ENCODE measurements at regions not wholly inside any gene's neighbourhood (a gene's known extent, or its start where the extent isn't known, plus 50 kb on each side); places are given as distances from the start of the nearest gene placed in this dataset.
A peak's percentile ranks its signal among the peaks of the same experiment; 100 is the strongest.
"Not testable (repeated sequence)": the region's sequence is repeated elsewhere in the genome, so short reads cannot be mapped to it uniquely, and the experiment has no call there.

- DNase-seq = no peak
These were observed 501.7 kb downstream of the STK39 start for GRCh38 chr2:167745667-167746066.

- not testable (repeated sequence) for DNase-seq
These were observed 507.5 kb downstream of the STK39 start for GRCh38 chr2:167739921-167740320.

GRCh38 chr2:167733747-167734146, 513.6 kb downstream of the STK39 start:
- no peak for DNase-seq

GRCh38 chr2:167732326-167732725, 515.1 kb downstream of the STK39 start:
- no peak for DNase-seq

- DNase-seq = no peak
These were observed 517.5 kb downstream of the STK39 start for GRCh38 chr2:167729911-167730310.

GRCh38 chr2:167726788-167727187, 520.6 kb downstream of the STK39 start:
- no peak for DNase-seq

- no peak for DNase-seq
These were observed 525.8 kb downstream of the STK39 start for GRCh38 chr2:167721593-167721992.

GRCh38 chr2:167719410-167719809, 528.0 kb downstream of the STK39 start:
- DNase-seq = no peak

GRCh38 chr2:167718560-167718959, 528.8 kb downstream of the STK39 start:
- DNase-seq = no peak

- DNase-seq = no peak
These were observed 531.5 kb downstream of the STK39 start for GRCh38 chr2:167715932-167716331.

- not testable (repeated sequence) for DNase-seq
These were observed 531.9 kb downstream of the STK39 start for GRCh38 chr2:167715498-167715897.

GRCh38 chr2:167712275-167712674, 535.1 kb downstream of the STK39 start:
- no peak for DNase-seq

GRCh38 chr2:167708998-167709397, 538.4 kb downstream of the STK39 start:
- DNase-seq = no peak

- DNase-seq = no peak
These were observed 540.6 kb downstream of the STK39 start for GRCh38 chr2:167706800-167707199.

- DNase-seq = no peak
These were observed 544.0 kb downstream of the STK39 start for GRCh38 chr2:167703441-167703840.

GRCh38 chr2:167702227-167702626, 545.2 kb downstream of the STK39 start:
- no peak for DNase-seq

GRCh38 chr2:167701651-167702050, 545.7 kb downstream of the STK39 start:
- no peak for DNase-seq

GRCh38 chr2:167697948-167698347, 549.4 kb downstream of the STK39 start:
- no peak for DNase-seq

GRCh38 chr2:167697194-167697593, 550.2 kb downstream of the STK39 start:
- DNase-seq = no peak

- no peak for DNase-seq
These were observed 554.5 kb downstream of the STK39 start for GRCh38 chr2:167692936-167693335.

GRCh38 chr2:167692191-167692590, 555.2 kb downstream of the STK39 start:
- DNase-seq = no peak

- DNase-seq = peak; percentile 66
These were observed 558.0 kb downstream of the STK39 start for GRCh38 chr2:167689444-167689843.

- DNase-seq = no peak
These were observed 560.7 kb downstream of the STK39 start for GRCh38 chr2:167686691-167687090.

- no peak for DNase-seq
These were observed 566.0 kb downstream of the STK39 start for GRCh38 chr2:167681234-167682015.

GRCh38 chr2:167678158-167678557, 569.2 kb downstream of the STK39 start:
- DNase-seq = no peak
